ENCODE measurements at regions not wholly inside any gene's neighbourhood (a gene's known extent, or its start where the extent isn't known, plus 50 kb on each side); places are given as distances from the start of the nearest gene placed in this dataset.
"Not testable (repeated sequence)": the region's sequence is repeated elsewhere in the genome, so short reads cannot be mapped to it uniquely, and the experiment has no call there.

GRCh38 chr6:4655196-4656025 lies 120.8 kb upstream of the CDYL start:
- DNase-seq (ENCODE audit: low read depth in 2 of 2), result no peak

DNA sequence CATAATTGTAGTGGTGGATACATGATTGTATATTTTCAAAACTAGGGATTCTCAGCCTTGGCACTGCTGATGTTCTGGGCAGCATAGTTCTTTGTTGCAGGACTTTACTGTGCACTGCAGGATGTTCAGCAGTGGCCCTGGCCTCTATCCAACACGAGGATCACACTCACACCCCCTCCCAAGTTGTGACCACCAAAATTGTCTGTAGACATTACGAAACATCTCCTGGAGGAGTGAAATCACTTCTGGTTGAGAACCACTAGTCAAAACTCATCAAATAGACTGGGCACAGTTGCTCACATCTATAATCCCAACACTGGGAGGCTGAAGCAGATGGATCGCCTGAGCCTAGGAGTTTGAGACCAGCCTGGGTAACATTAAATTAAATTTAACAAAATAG lies 123.1 kb upstream of the CDYL start:
- no peak for DNase-seq (ENCODE audit: low read depth in 2 of 2)

GRCh38 chr6:4651831-4652467 lies 124.3 kb upstream of the CDYL start:
- no peak for DNase-seq (ENCODE audit: low read depth in 2 of 2)

DNA sequence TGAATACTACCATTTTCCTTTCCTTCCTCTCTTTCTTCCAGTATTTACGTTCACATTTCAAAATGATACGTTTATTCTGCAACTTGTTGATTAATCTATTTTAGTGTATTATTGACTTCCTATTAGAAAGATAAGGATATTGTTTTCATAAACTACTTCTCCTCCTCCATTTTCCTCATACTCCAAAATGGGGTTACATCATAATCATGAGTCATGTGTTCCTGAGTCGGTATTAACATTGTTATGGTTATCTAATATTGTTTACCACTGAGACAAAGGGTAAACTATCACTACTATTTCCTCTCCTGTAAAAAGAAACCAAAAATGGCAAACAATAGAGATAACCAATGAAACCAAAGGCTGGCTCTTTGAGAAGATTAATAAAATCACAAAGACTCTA lies 126.5 kb upstream of the CDYL start:
- DNase-seq (ENCODE audit: low read depth in 2 of 2), result no peak

DNA sequence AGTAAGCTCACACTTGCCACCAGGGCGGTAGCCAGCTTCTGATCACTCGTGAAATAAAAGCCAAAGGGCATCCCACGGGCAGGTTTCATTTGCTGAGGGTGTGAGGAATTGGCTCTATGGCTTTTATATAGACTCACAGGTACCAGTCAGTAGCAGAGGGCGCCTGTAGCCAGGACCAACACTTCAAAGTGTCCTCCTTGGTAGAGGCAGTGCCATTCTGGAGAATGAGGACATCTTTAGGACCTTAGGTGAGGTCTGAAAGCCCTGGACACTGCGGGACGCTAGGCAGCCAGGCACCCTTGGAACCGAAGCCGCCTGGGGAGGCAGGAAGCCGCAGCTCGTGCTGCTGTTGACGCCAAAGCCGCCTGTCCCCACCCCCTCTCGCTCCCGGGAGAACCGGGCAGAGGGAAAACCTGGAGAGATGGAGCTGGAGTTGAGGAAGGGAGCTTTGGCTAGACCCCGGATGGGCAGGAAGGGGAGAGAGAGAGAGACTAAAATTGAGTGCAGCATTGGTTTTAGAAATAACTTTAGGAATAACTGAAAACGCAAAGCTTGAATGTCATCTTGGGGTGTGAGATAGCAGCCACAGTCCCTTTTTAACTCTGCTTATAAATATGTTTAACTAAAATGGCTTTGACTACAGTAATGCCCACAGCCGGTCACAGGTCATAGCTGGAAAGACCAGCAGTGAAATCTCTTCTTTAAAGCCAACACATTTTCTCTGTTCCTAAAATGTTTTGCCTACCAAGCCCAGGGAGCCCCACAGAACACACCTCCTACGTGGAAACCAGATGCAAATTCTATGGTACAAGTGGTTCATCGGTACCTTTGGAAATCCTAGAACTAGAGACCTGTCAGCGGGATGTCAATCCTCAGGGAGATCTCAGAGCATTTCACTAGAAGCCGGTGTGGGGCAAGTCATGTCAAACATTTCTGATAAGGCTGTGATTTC lies 128.5 kb upstream of the CDYL start:
- DNase-seq (ENCODE audit: low read depth in 2 of 2), result no peak

DNA sequence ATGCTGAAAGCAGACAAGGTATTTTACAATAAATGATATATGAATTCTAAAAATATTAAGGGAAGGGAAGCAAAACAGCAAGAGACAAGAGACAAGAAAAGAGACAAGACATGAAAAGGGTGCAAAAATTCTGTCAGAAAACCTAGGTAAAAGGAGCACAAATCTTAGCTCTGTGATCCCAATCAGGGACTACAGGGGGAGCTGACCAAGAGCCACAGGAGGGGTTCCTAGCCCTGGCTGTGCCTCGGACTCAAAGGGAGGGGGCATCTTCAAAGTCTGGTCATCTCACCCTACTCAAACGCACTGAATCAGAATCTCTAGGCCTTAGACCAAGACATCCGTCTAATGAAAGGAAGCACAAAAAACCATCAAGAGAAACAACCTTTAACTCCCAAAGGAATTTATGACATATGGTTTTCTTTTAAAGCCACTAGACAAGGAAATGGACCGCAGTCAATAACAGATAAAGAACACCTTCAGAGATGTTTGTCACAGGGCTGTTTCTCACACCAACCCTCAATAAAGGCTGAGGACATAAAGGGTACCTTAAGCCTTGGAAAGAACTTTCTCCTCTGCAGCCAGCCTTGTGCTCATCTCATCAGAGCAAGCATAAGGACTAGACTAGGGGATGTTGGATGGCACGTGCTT lies 130.4 kb upstream of the CDYL start:
- no peak for DNase-seq (ENCODE audit: low read depth in 2 of 2)

- DNase-seq (ENCODE audit: low read depth in 2 of 2), result no peak
Observed at GRCh38 chr6:4644996-4645395, 131.2 kb upstream of the CDYL start.

GRCh38 chr6:4641461-4641860 lies 134.7 kb upstream of the CDYL start:
- no peak for DNase-seq (ENCODE audit: low read depth in 2 of 2)

DNA sequence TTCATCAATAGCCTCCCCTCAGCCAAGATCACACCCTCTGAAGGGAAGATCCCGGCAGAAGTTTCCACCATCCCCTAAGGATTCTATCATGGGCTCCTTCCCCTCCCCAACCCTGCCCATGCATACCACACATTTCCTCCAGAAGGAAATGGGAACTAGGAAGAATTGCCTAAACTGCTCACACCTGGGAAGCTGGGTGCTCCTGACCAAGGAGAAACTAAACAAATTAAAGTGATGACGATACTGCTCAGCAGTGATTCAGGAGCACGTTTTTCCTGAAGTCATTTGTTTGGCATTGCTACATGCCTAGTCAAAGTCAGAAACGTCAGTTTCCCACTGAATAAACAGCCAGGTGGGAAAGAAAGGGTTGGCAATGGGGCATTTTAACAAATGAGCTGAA lies 136.1 kb upstream of the CDYL start:
- DNase-seq (ENCODE audit: low read depth in 2 of 2), result no peak

GRCh38 chr6:4638641-4639040 lies 137.6 kb upstream of the CDYL start:
- DNase-seq (ENCODE audit: low read depth in 2 of 2), result no peak

GRCh38 chr6:4637691-4638433 lies 138.3 kb upstream of the CDYL start:
- DNase-seq (ENCODE audit: low read depth in 2 of 2), result no peak

DNA sequence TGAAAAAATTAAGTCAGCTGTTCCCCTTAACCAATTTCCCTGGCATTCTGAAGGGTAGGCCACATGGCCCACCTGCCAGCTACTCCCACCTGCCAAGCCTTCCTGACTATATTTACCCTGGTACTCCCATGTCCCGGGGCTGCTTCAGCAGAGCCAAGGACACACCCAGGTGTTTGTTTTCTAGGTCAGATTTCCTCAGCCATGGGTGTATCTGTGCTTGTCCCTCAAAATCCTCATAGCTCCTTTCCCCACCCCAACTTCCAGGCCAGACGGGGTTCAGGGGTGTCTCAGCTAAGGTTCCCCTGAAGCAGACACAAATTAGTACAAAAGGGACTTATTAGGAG lies 139.4 kb upstream of the CDYL start:
- DNase-seq (ENCODE audit: low read depth in 2 of 2), result no peak

GRCh38 chr6:4636191-4636880 lies 139.9 kb upstream of the CDYL start:
- DNase-seq (ENCODE audit: low read depth in 2 of 2), result no peak

GRCh38 chr6:4635666-4636065 lies 140.5 kb upstream of the CDYL start:
- DNase-seq (ENCODE audit: low read depth in 2 of 2), result no peak

GRCh38 chr6:4632421-4632820 lies 143.8 kb upstream of the CDYL start:
- DNase-seq (ENCODE audit: low read depth in 2 of 2), result no peak

- DNase-seq (ENCODE audit: low read depth in 2 of 2), result not testable (repeated sequence)
Observed at GRCh38 chr6:4629789-4630188, 146.4 kb upstream of the CDYL start.

GRCh38 chr6:4625557-4625956 lies 150.6 kb upstream of the CDYL start:
- DNase-seq (ENCODE audit: low read depth in 2 of 2), result no peak

DNA sequence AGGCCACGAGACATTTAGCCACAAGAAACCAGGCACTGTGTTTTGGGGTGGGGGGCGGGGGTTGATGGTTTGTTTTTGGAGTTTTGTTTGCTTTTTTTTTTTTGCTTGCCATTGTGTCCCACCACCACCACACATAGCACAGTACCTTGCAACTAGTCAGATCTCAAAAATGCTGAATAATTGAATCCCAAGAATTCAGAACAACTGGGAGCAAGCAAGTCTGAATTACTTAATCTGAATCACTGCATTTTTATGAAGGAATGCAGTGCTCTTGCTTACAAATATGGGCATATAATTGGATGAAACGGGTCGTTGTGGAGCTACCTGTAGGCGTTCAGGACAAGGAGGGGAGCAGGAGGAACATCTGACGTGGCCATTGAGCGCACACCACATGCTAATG lies 151.5 kb upstream of the CDYL start:
- no peak for DNase-seq (ENCODE audit: low read depth in 2 of 2)

DNA sequence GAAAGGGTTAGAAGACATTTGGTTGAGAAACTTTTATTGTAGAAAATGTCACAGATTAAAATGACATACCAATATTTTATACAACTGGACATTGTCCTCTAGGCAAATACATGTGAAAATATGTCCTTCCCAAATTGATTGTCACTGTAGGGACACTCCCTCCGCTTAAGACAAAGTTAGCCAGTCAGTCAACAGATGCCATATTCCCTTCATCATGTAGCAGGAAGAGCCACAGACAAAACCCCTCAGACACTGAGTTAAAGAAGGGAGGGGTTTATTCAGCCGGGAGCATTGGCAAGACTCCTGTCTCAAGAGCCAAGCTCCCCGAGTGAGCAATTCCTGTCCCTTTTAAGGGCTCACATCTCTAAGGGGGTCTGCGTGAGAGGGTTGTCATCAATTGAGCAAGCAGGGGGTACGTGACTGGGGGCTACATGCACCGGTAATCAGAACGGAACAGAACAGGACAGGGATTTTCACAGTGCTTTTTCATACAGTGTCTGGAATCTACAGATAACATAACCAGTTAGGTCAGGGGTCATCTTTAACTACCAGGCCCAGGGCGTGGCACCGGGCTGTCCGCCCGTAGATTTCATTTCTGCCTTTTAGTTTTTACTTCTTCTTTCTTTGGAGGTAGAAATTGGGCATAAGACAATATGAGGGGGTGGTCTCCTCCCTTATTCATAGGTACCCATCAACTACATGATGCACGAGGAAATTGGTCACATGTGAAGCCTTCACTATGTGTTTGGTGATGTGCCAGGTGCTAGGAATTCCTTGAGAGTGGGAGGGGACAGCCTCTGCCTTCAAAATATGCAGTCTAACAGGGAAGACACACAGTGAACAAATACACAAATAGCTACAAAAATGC lies 155.7 kb upstream of the CDYL start:
- no peak for DNase-seq (ENCODE audit: low read depth in 2 of 2)

GRCh38 chr6:4616311-4616710 lies 159.9 kb upstream of the CDYL start:
- DNase-seq (ENCODE audit: low read depth in 2 of 2), result no peak
